A673 (cell line): ENCODE measurements at regions not wholly inside any gene's neighbourhood (a gene's known extent, or its start where the extent isn't known, plus 50 kb on each side); places are given as distances from the start of the nearest gene placed in this dataset.

Experiments used
- CTCF ChIP-seq: fragments of 300-800, 200-600 bp; sonication (generic); conservative IDR thresholded peaks from 2 replicates; pipeline ENCODE4 v1.5.1; 2017; ENCODE audit warnings: low read depth, mild to moderate bottlenecking, antibody characterized with exemption, low read length, moderate library complexity, mixed read lengths
- EZH2 ChIP-seq: fragments of 200-600 bp; sonication (generic); IDR thresholded peaks from 2 replicates; pipeline ENCODE4 v1.6.1; 2017; ENCODE audit warnings: borderline replicate concordance, low read depth, mild to moderate bottlenecking, mixed read lengths, antibody characterized with exemption, low read length; ENCODE audit not compliant: poor library complexity, severe bottlenecking

GRCh38 chr10:32144817-32145688 lies 88.8 kb upstream of the KIF5B start:
- no peak for TF ChIP-seq CTCF
- no peak for TF ChIP-seq EZH2
